ENCODE measurements at regions not wholly inside any gene's neighbourhood (a gene's known extent, or its start where the extent isn't known, plus 50 kb on each side); places are given as distances from the start of the nearest gene placed in this dataset.
"Not testable (repeated sequence)": the region's sequence is repeated elsewhere in the genome, so short reads cannot be mapped to it uniquely, and the experiment has no call there.

GRCh38 chr4:129999156-129999555, 903.2 kb downstream of the C4orf33 start:
- no peaks in the 10 kb centered on the region for H3K36me3 ChIP-seq (ENCODE audit: control insufficient read depth, insufficient read depth, low read length, severe bottlenecking)
- H3K27me3 ChIP-seq (replicated peaks; ENCODE audit: control insufficient read depth, insufficient read depth, low read length) = no peaks in the 10 kb centered on the region
- no peak overlapping the region for H3K9ac ChIP-seq (ENCODE audit: low read length)
- DNase-seq (ENCODE audit: low read depth) = no peak
- no peak overlapping the region for H3K4me3 ChIP-seq (ENCODE audit: low read length)
- H3K9me3 ChIP-seq (ENCODE audit: control insufficient read depth, low read length) = peaks cover 5% of the 10 kb centered on the region
- H3K4me1 ChIP-seq (ENCODE audit: control insufficient read depth, insufficient read depth, low read length) = no peaks in the 10 kb centered on the region

GRCh38 chr4:130008461-130008860, 912.5 kb downstream of the C4orf33 start:
- no peaks in the 10 kb centered on the region for H3K9me3 ChIP-seq (ENCODE audit: control insufficient read depth, low read length)
- H3K36me3 ChIP-seq (ENCODE audit: control insufficient read depth, insufficient read depth, low read length, severe bottlenecking) = no peaks in the 10 kb centered on the region
- no peak for DNase-seq (ENCODE audit: low read depth)
- no peaks in the 10 kb centered on the region for H3K27me3 ChIP-seq (replicated peaks; ENCODE audit: control insufficient read depth, insufficient read depth, low read length)
- peaks cover 3% of the 10 kb centered on the region for H3K4me1 ChIP-seq (ENCODE audit: control insufficient read depth, insufficient read depth, low read length)
- H3K4me3 ChIP-seq (ENCODE audit: low read length) = no peak overlapping the region
- H3K9ac ChIP-seq (ENCODE audit: low read length) = no peak overlapping the region

DNA sequence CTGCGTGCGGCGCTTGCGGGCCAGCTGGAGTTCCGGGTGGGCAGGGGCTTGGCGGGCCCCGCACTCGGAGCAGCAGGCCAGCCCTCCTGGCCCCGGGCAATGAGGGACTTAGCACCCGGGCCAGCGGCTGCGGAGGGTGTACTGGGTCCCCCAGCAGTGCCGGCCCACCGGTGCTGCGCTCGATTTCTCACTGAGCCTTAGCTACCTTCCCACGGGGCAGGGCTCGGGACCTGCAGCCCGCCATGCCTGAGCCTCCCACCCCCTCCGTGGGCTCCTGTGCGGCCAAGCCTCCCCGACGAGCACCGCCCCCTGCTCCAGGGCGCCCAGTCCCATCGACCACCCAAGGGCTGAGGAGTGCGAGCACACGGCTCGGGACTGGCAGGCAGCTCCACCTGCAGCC, 916.9 kb downstream of the C4orf33 start:
- DNase-seq (ENCODE audit: low read depth); H3K4me1 ChIP-seq (ENCODE audit: control insufficient read depth, insufficient read depth, low read length); H3K27me3 ChIP-seq (replicated peaks; ENCODE audit: control insufficient read depth, insufficient read depth, low read length): not testable (repeated sequence)

GRCh38 chr4:130021706-130022105, 925.8 kb downstream of the C4orf33 start:
- H3K36me3 ChIP-seq (ENCODE audit: control insufficient read depth, insufficient read depth, low read length, severe bottlenecking) = no peaks in the 10 kb centered on the region
- H3K9ac ChIP-seq (ENCODE audit: low read length) = no peak overlapping the region
- no peak overlapping the region for H3K4me3 ChIP-seq (ENCODE audit: low read length)
- no peaks in the 10 kb centered on the region for H3K27me3 ChIP-seq (replicated peaks; ENCODE audit: control insufficient read depth, insufficient read depth, low read length)
- H3K9me3 ChIP-seq (ENCODE audit: control insufficient read depth, low read length) = no peaks in the 10 kb centered on the region
- no peaks in the 10 kb centered on the region for H3K4me1 ChIP-seq (ENCODE audit: control insufficient read depth, insufficient read depth, low read length)
- DNase-seq (ENCODE audit: low read depth) = no peak

More for the DNA sequence above, 916.9 kb downstream of the C4orf33 start:
- H3K36me3 ChIP-seq (ENCODE audit: control insufficient read depth, insufficient read depth, low read length, severe bottlenecking); H3K9ac ChIP-seq (ENCODE audit: low read length); H3K4me3 ChIP-seq (ENCODE audit: low read length); H3K9me3 ChIP-seq (ENCODE audit: control insufficient read depth, low read length): not testable (repeated sequence)

GRCh38 chr4:130023088-130023487, 927.1 kb downstream of the C4orf33 start:
- DNase-seq (ENCODE audit: low read depth) = no peak
- no peaks in the 10 kb centered on the region for H3K9me3 ChIP-seq (ENCODE audit: control insufficient read depth, low read length)
- H3K4me1 ChIP-seq (ENCODE audit: control insufficient read depth, insufficient read depth, low read length) = no peaks in the 10 kb centered on the region
- H3K27me3 ChIP-seq (replicated peaks; ENCODE audit: control insufficient read depth, insufficient read depth, low read length) = no peaks in the 10 kb centered on the region
- H3K9ac ChIP-seq (ENCODE audit: low read length) = no peak overlapping the region
- H3K36me3 ChIP-seq (ENCODE audit: control insufficient read depth, insufficient read depth, low read length, severe bottlenecking) = no peaks in the 10 kb centered on the region
- H3K4me3 ChIP-seq (ENCODE audit: low read length) = no peak overlapping the region

GRCh38 chr4:130025701-130026100, 929.7 kb downstream of the C4orf33 start:
- Histone ChIP-seq H3K9ac (ENCODE audit: low read length) (no peak overlapping the region), H3K4me3 (ENCODE audit: low read length) (no peak overlapping the region), H3K9me3 (ENCODE audit: control insufficient read depth, low read length) (no peaks in the 10 kb centered on the region), H3K36me3 (ENCODE audit: control insufficient read depth, insufficient read depth, low read length, severe bottlenecking) (no peaks in the 10 kb centered on the region), H3K4me1 (ENCODE audit: control insufficient read depth, insufficient read depth, low read length) (no peaks in the 10 kb centered on the region), H3K27me3 (replicated peaks; ENCODE audit: control insufficient read depth, insufficient read depth, low read length) (no peaks in the 10 kb centered on the region)
- no peak for DNase-seq (ENCODE audit: low read depth)

DNA sequence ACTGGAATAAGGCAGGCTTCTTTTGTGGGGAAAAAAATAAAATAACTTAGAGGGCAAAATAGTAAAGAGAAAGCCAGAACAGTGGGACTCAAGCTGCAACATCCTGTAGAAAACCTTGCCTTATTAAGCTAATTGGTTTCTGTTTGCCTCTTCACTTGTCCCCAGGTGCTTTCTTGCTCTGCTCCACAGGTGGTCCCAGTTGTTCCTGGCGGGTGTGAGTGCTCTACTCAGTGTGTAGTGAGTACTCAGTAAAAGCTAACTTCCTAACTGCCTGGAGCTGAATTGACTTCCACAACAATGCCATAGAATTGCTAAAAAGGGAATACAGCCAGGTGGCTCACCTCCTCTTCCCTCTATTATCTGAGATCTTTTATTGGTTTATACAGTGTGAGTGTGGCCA, 930.2 kb downstream of the C4orf33 start:
- H3K4me3 ChIP-seq (ENCODE audit: low read length) = no peak overlapping the region
- no peak overlapping the region for H3K9ac ChIP-seq (ENCODE audit: low read length)
- H3K27me3 ChIP-seq (replicated peaks; ENCODE audit: control insufficient read depth, insufficient read depth, low read length) = no peaks in the 10 kb centered on the region
- no peak for DNase-seq (ENCODE audit: low read depth)
- H3K4me1 ChIP-seq (ENCODE audit: control insufficient read depth, insufficient read depth, low read length) = no peaks in the 10 kb centered on the region
- H3K36me3 ChIP-seq (ENCODE audit: control insufficient read depth, insufficient read depth, low read length, severe bottlenecking) = no peaks in the 10 kb centered on the region
- H3K9me3 ChIP-seq (ENCODE audit: control insufficient read depth, low read length) = no peaks in the 10 kb centered on the region

DNA sequence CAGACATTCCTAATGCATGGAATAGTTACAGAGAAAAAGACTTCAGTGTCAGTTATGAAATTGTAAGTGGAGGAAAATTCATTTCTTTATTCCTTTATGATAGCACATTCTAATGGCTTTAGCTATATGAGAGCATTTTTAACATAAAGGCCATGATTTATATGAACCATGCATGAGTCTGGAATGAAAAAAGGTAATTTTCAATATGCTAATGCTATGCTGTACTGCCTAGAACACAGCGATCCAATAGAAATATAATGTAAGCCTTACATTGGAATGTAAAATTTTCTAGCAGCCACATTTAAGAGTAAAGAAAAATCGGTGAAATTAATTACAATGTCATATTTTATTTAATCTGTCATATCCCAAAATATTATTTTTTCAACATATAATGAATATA, 932.0 kb downstream of the C4orf33 start:
- no peaks in the 10 kb centered on the region for H3K4me1 ChIP-seq (ENCODE audit: control insufficient read depth, insufficient read depth, low read length)
- no peaks in the 10 kb centered on the region for H3K36me3 ChIP-seq (ENCODE audit: control insufficient read depth, insufficient read depth, low read length, severe bottlenecking)
- H3K27me3 ChIP-seq (replicated peaks; ENCODE audit: control insufficient read depth, insufficient read depth, low read length) = no peaks in the 10 kb centered on the region
- H3K4me3 ChIP-seq (ENCODE audit: low read length) = no peak overlapping the region
- DNase-seq (ENCODE audit: low read depth) = no peak
- no peak overlapping the region for H3K9ac ChIP-seq (ENCODE audit: low read length)
- no peaks in the 10 kb centered on the region for H3K9me3 ChIP-seq (ENCODE audit: control insufficient read depth, low read length)

GRCh38 chr4:130028552-130028951, 932.6 kb downstream of the C4orf33 start:
- Histone ChIP-seq H3K36me3 (ENCODE audit: control insufficient read depth, insufficient read depth, low read length, severe bottlenecking) (no peaks in the 10 kb centered on the region), H3K4me3 (ENCODE audit: low read length) (no peak overlapping the region), H3K27me3 (replicated peaks; ENCODE audit: control insufficient read depth, insufficient read depth, low read length) (no peaks in the 10 kb centered on the region), H3K9me3 (ENCODE audit: control insufficient read depth, low read length) (no peaks in the 10 kb centered on the region), H3K9ac (ENCODE audit: low read length) (no peak overlapping the region), H3K4me1 (ENCODE audit: control insufficient read depth, insufficient read depth, low read length) (no peaks in the 10 kb centered on the region)
- DNase-seq (ENCODE audit: low read depth) = no peak

- H3K9ac ChIP-seq (ENCODE audit: low read length) = no peak overlapping the region
- no peaks in the 10 kb centered on the region for H3K36me3 ChIP-seq (ENCODE audit: control insufficient read depth, insufficient read depth, low read length, severe bottlenecking)
- H3K4me1 ChIP-seq (ENCODE audit: control insufficient read depth, insufficient read depth, low read length) = no peaks in the 10 kb centered on the region
- H3K4me3 ChIP-seq (ENCODE audit: low read length) = no peak overlapping the region
- no peaks in the 10 kb centered on the region for H3K9me3 ChIP-seq (ENCODE audit: control insufficient read depth, low read length)
- H3K27me3 ChIP-seq (replicated peaks; ENCODE audit: control insufficient read depth, insufficient read depth, low read length) = no peaks in the 10 kb centered on the region
- no peak for DNase-seq (ENCODE audit: low read depth)
Measured at GRCh38 chr4:130029442-130029841, 933.5 kb downstream of the C4orf33 start.

DNA sequence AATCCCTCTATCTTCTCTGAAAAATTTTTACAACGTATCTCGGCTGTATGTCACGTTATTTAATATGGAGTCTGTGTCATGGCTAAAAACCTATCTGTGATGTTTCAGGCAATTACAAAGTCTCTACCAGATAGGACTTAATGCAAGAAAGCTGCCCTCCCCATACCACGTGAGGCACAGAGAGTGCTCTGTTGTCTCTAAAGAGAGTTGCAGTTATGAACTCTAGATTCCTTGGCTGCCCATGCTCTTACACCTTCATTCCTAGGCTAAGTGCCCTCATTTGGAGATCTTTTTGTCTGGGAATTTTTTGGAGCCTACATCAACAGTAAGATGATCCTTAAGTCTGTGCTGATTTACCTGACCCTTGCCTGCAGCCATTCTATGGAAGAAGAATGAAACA, 935.9 kb downstream of the C4orf33 start:
- Histone ChIP-seq H3K9ac (ENCODE audit: low read length) (no peak overlapping the region), H3K36me3 (ENCODE audit: control insufficient read depth, insufficient read depth, low read length, severe bottlenecking) (no peaks in the 10 kb centered on the region), H3K4me1 (ENCODE audit: control insufficient read depth, insufficient read depth, low read length) (no peaks in the 10 kb centered on the region), H3K27me3 (replicated peaks; ENCODE audit: control insufficient read depth, insufficient read depth, low read length) (no peaks in the 10 kb centered on the region), H3K4me3 (ENCODE audit: low read length) (no peak overlapping the region), H3K9me3 (ENCODE audit: control insufficient read depth, low read length) (no peaks in the 10 kb centered on the region)
- DNase-seq (ENCODE audit: low read depth) = no peak

GRCh38 chr4:130033657-130034056, 937.7 kb downstream of the C4orf33 start:
- not testable (repeated sequence) for H3K36me3 ChIP-seq (ENCODE audit: control insufficient read depth, insufficient read depth, low read length, severe bottlenecking); DNase-seq (ENCODE audit: low read depth); H3K4me1 ChIP-seq (ENCODE audit: control insufficient read depth, insufficient read depth, low read length); H3K9ac ChIP-seq (ENCODE audit: low read length); H3K9me3 ChIP-seq (ENCODE audit: control insufficient read depth, low read length); H3K4me3 ChIP-seq (ENCODE audit: low read length); H3K27me3 ChIP-seq (replicated peaks; ENCODE audit: control insufficient read depth, insufficient read depth, low read length)

Measured in adipocyte (in vitro differentiated cells).